HG03565 (cell line): ENCODE measurements at regions not wholly inside any gene's neighbourhood (a gene's known extent, or its start where the extent isn't known, plus 50 kb on each side); places are given as distances from the start of the nearest gene placed in this dataset.

Source experiments
- ATAC-seq: cut with Tn5 transposase; IDR thresholded peaks from one replicate; pipeline ENCODE4 v1.9.1; 2021; ENCODE audit warnings: mild to moderate bottlenecking, moderate library complexity; ENCODE audit not compliant: unreplicated experiment

- ATAC-seq = no peak
These were observed 59.9 kb upstream of the GATA6 start for GRCh38 chr18:22109535-22109934.

- ATAC-seq = no peak
These were observed 58.9 kb upstream of the GATA6 start for GRCh38 chr18:22110461-22110924.

- no peak for ATAC-seq
These were observed 57.2 kb upstream of the GATA6 start for GRCh38 chr18:22112215-22112614.

GRCh38 chr18:22113144-22113844 lies 56.1 kb upstream of the GATA6 start:
- no peak for ATAC-seq

- ATAC-seq = no peak
These were observed 54.7 kb upstream of the GATA6 start for GRCh38 chr18:22114526-22115321.

- ATAC-seq = no peak
These were observed 53.8 kb upstream of the GATA6 start for GRCh38 chr18:22115573-22115972.
